AG10803 (cell line): ENCODE measurements at regions not wholly inside any gene's neighbourhood (a gene's known extent, or its start where the extent isn't known, plus 50 kb on each side); places are given as distances from the start of the nearest gene placed in this dataset.

Source experiments
- DNase-seq: peaks from one replicate; pipeline ENCODE4 v3.0.0; 2010; ENCODE audit warnings: low read depth
- H3K4me3 ChIP-seq: 2 replicates; pipeline ENCODE4 v1.5.1; 2011; ENCODE audit warnings: mild to moderate bottlenecking, low read length, control low read depth
- TF ChIP-seq, protein P1 (sequence below): conservative IDR thresholded peaks from 2 replicates; pipeline ENCODE4 v1.5.1; 2011; ENCODE audit warnings: mild to moderate bottlenecking, low read length, control low read depth, inconsistent platforms

DNA sequence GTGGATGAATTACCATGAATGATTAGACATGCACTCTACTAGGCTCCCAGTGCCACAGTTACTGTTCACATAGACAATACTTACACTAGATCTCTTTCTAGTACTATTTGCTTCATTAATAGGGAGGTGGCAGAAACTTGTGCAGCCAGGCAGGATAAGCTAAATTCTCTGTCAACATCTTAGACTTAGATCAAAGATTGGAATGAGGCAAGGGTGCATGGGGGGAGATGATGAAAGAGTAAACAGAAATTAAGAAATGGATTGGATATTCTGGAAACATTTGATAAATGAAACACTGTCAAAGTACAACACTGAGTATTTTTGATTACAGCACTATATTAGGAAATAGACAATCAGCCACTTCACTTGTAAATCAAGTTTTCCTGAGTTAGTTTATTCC lies 205.4 kb upstream of the TBC1D5 start:
- TF ChIP-seq, protein P1, sequence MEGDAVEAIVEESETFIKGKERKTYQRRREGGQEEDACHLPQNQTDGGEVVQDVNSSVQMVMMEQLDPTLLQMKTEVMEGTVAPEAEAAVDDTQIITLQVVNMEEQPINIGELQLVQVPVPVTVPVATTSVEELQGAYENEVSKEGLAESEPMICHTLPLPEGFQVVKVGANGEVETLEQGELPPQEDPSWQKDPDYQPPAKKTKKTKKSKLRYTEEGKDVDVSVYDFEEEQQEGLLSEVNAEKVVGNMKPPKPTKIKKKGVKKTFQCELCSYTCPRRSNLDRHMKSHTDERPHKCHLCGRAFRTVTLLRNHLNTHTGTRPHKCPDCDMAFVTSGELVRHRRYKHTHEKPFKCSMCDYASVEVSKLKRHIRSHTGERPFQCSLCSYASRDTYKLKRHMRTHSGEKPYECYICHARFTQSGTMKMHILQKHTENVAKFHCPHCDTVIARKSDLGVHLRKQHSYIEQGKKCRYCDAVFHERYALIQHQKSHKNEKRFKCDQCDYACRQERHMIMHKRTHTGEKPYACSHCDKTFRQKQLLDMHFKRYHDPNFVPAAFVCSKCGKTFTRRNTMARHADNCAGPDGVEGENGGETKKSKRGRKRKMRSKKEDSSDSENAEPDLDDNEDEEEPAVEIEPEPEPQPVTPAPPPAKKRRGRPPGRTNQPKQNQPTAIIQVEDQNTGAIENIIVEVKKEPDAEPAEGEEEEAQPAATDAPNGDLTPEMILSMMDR, result no peak
- no peak for DNase-seq
- no peak overlapping the region for H3K4me3 ChIP-seq

- no peak for DNase-seq
- TF ChIP-seq, protein P1, result no peak
- H3K4me3 ChIP-seq, result no peak overlapping the region
Observed at GRCh38 chr3:17946619-17947018, 204.2 kb upstream of the TBC1D5 start.

- no peak overlapping the region for H3K4me3 ChIP-seq
- TF ChIP-seq, protein P1, result no peak
Observed at GRCh38 chr3:17945799-17946399, 203.5 kb upstream of the TBC1D5 start.

GRCh38 chr3:17945018-17945798 lies 202.8 kb upstream of the TBC1D5 start:
- no peak overlapping the region for H3K4me3 ChIP-seq
- TF ChIP-seq, protein P1, result no peak
- DNase-seq, result no peak

More at GRCh38 chr3:17945799-17946399, 203.5 kb upstream of the TBC1D5 start:
- no peak for DNase-seq

DNA sequence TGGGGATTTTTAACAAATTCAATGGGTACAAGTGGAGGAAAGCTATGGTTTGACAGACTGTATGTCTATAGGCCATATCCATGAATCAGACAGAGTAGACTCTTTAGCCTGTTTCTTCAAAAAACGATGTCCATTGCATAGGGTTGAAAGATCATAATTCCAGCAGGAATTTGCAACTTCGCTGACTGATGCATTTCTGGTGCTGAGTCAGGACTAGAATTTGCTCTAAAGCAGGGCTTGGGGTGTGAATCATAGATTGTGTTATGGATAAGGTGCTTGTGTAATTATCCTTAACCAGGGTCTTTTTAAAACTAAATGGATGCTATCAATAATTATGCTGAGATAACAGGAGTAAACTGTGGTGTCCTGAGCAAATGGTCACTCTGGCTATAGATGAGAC lies 200.4 kb upstream of the TBC1D5 start:
- DNase-seq, result peak; percentile 30
- TF ChIP-seq, protein P1, result no peak
- H3K4me3 ChIP-seq, result no peak overlapping the region

DNA sequence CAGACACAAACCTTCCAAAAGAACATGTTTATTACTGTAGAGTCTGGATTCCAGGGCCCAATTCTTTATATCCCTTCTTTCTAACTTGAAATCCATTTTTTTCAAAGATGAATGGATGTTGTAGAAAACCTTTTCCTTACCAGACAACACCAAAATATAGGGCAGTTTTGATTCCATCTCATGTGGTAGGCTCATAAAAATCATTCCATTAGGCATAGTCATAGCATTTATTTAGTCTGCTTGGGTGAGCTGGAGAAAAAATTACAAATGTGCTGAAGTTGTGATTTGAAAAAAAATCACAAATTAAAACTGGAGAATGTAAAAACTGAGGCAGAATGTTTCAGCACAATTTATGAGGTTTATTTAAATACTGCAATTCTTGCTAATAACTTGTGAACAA lies 199.3 kb upstream of the TBC1D5 start:
- peak; percentile 12 for DNase-seq
- no peak overlapping the region for H3K4me3 ChIP-seq
- TF ChIP-seq, protein P1, result no peak

- no peak for DNase-seq
- TF ChIP-seq, protein P1, result no peak
- no peak overlapping the region for H3K4me3 ChIP-seq
Observed at GRCh38 chr3:17941152-17941551, 198.7 kb upstream of the TBC1D5 start.
